ENCODE measurements at regions not wholly inside any gene's neighbourhood (a gene's known extent, or its start where the extent isn't known, plus 50 kb on each side); places are given as distances from the start of the nearest gene placed in this dataset.
"Not testable (repeated sequence)": the region's sequence is repeated elsewhere in the genome, so short reads cannot be mapped to it uniquely, and the experiment has no call there.

- peaks cover 4% of the 10 kb centered on the region for H3K27me3 Mint-ChIP-seq
- peaks cover 19% of the 10 kb centered on the region for H3K9me3 Mint-ChIP-seq
- H3K4me3 Mint-ChIP-seq = no peak overlapping the region
- H3K36me3 Mint-ChIP-seq (ENCODE audit: low read depth) = no peaks in the 10 kb centered on the region
- no peak overlapping the region for H3K27ac Mint-ChIP-seq
- H3K4me1 Mint-ChIP-seq = no peaks in the 10 kb centered on the region
- DNase-seq = no peak
- no peak for ATAC-seq
Measured at GRCh38 chr1:60809204-60809980, 273.0 kb upstream of the NFIA start.

DNA sequence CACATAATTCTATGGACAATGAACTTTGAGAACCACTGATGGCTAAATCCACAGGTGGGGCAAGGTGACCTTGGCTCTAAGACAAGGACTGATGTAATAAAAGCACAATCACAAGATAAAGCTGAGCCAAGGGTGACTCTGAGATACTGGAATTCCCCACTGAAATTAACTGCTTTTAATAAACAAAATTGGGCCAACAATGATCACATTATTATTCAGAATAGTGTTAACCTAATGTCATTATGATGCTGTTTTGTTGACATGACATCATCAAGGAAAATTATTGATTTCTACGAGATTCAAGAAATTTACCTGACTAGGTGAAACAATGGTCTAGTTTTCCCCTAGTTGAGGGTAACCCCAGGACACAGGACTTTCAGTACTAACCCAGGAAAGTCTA lies 273.7 kb upstream of the NFIA start:
- Mint-ChIP-seq H3K4me1 (no peaks in the 10 kb centered on the region), H3K9me3 (peaks cover 19% of the 10 kb centered on the region), H3K27ac (no peak overlapping the region), H3K27me3 (peaks cover 3% of the 10 kb centered on the region), H3K4me3 (no peak overlapping the region), H3K36me3 (ENCODE audit: low read depth) (no peaks in the 10 kb centered on the region)
- DNase-seq (no peak), ATAC-seq (no peak)

GRCh38 chr1:60802884-60803283 lies 279.5 kb upstream of the NFIA start:
- Mint-ChIP-seq H3K9me3 (peaks cover 19% of the 10 kb centered on the region), H3K27ac (no peak overlapping the region), H3K36me3 (ENCODE audit: low read depth) (no peaks in the 10 kb centered on the region), H3K4me1 (no peaks in the 10 kb centered on the region), H3K27me3 (no peaks in the 10 kb centered on the region), H3K4me3 (no peak overlapping the region)
- ATAC-seq (no peak), DNase-seq (no peak)

DNA sequence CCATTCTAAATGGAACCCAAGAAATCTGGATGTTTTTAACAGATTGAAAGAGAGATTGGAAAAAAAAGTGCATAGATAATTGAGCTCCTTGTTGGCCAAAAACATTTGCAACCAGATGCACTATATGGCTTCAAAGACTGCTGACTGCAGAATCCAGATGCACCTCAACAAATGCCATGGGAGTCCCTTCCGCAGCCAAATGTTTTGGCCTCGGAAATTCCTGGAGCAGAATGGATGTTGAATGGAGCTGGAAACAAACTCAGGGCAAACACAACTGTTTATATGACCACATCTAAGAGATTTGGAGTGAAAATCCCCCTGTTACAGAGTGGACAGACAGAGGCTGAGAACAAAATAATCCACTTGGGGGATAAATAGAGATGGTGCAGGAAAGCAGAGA lies 285.0 kb upstream of the NFIA start:
- no peak for DNase-seq
- H3K27me3 Mint-ChIP-seq = peaks cover 3% of the 10 kb centered on the region
- no peaks in the 10 kb centered on the region for H3K36me3 Mint-ChIP-seq (ENCODE audit: low read depth)
- H3K4me1 Mint-ChIP-seq = no peaks in the 10 kb centered on the region
- H3K4me3 Mint-ChIP-seq = no peak overlapping the region
- no peak overlapping the region for H3K27ac Mint-ChIP-seq
- H3K9me3 Mint-ChIP-seq = no peaks in the 10 kb centered on the region
- no peak for ATAC-seq

GRCh38 chr1:60791226-60791625 lies 291.1 kb upstream of the NFIA start:
- no peak for DNase-seq
- Mint-ChIP-seq H3K36me3 (ENCODE audit: low read depth) (no peaks in the 10 kb centered on the region), H3K27ac (no peak overlapping the region), H3K27me3 (no peaks in the 10 kb centered on the region), H3K4me3 (no peak overlapping the region), H3K9me3 (no peaks in the 10 kb centered on the region), H3K4me1 (no peaks in the 10 kb centered on the region)
- ATAC-seq = no peak

GRCh38 chr1:60773099-60773498 lies 309.3 kb upstream of the NFIA start:
- ATAC-seq; H3K36me3 Mint-ChIP-seq (ENCODE audit: low read depth); H3K4me3 Mint-ChIP-seq; DNase-seq; H3K27me3 Mint-ChIP-seq; H3K27ac Mint-ChIP-seq; H3K9me3 Mint-ChIP-seq; H3K4me1 Mint-ChIP-seq: not testable (repeated sequence)

DNA sequence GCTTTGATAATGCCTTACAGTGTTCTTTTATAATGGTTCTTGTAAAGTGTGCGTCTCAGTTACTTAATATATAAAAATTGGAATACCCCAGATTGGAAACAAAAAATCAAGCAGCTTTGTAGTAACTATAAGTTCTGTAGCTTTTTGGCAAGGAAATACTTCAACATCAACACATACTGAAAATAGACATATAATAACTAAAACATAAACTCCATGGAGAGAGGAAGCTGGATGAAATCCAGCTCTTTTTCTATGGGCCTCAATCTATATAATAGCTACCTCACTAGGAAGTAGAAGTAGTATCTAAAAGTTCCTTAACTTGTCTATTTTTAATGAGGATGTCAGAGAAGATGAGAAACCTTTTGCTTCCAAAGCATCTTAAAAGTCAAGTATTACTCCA lies 313.3 kb upstream of the NFIA start:
- no peak for ATAC-seq
- no peak overlapping the region for H3K4me3 Mint-ChIP-seq
- H3K4me1 Mint-ChIP-seq = no peaks in the 10 kb centered on the region
- no peaks in the 10 kb centered on the region for H3K36me3 Mint-ChIP-seq (ENCODE audit: low read depth)
- no peak overlapping the region for H3K27ac Mint-ChIP-seq
- peaks cover 12% of the 10 kb centered on the region for H3K9me3 Mint-ChIP-seq
- H3K27me3 Mint-ChIP-seq = peaks cover 4% of the 10 kb centered on the region
- no peak for DNase-seq

- no peaks in the 10 kb centered on the region for H3K36me3 Mint-ChIP-seq (ENCODE audit: low read depth)
Measured at GRCh38 chr1:60765204-60765603, 317.2 kb upstream of the NFIA start.

GRCh38 chr1:60764489-60764888 lies 317.9 kb upstream of the NFIA start:
- no peak for DNase-seq
- Mint-ChIP-seq H3K4me3 (no peak overlapping the region), H3K27me3 (peaks cover 4% of the 10 kb centered on the region), H3K27ac (no peak overlapping the region), H3K36me3 (ENCODE audit: low read depth) (no peaks in the 10 kb centered on the region), H3K4me1 (no peaks in the 10 kb centered on the region), H3K9me3 (peaks cover 4% of the 10 kb centered on the region)
- no peak for ATAC-seq

More at GRCh38 chr1:60765204-60765603, 317.2 kb upstream of the NFIA start:
- Mint-ChIP-seq H3K27me3 (peaks cover 4% of the 10 kb centered on the region), H3K4me1 (no peaks in the 10 kb centered on the region), H3K9me3 (peaks cover 4% of the 10 kb centered on the region), H3K4me3 (no peak overlapping the region), H3K27ac (no peak overlapping the region)
- DNase-seq (no peak), ATAC-seq (no peak)

GRCh38 chr1:60763741-60764140 lies 318.6 kb upstream of the NFIA start:
- DNase-seq (no peak), ATAC-seq (no peak)
- H3K9me3 Mint-ChIP-seq = peaks cover 4% of the 10 kb centered on the region
- no peak overlapping the region for H3K4me3 Mint-ChIP-seq
- peaks cover 4% of the 10 kb centered on the region for H3K27me3 Mint-ChIP-seq
- no peaks in the 10 kb centered on the region for H3K36me3 Mint-ChIP-seq (ENCODE audit: low read depth)
- no peak overlapping the region for H3K27ac Mint-ChIP-seq
- H3K4me1 Mint-ChIP-seq = no peaks in the 10 kb centered on the region

DNA sequence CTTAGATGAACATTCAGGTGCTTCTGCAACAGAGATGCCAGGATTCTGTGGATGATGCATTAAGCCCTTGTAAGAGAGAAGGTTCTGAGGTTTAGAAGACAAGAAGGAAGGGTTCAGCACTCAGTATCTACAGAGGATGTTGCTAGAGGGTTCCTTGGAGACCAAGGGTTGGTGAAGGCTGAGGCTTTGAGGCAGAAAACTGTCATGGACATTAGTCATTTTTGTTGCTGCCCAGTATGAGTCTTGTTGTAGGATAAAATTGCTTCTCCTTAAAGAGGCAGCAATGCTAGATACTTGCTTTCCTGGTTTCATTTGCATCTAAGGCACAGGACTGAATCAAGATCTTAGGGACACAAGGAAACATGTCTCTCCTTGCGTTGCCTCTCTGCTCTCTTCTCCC lies 319.4 kb upstream of the NFIA start:
- Mint-ChIP-seq H3K27me3 (peaks cover 2% of the 10 kb centered on the region), H3K4me1 (no peaks in the 10 kb centered on the region), H3K4me3 (no peak overlapping the region), H3K9me3 (peaks cover 4% of the 10 kb centered on the region), H3K36me3 (ENCODE audit: low read depth) (no peaks in the 10 kb centered on the region), H3K27ac (no peak overlapping the region)
- ATAC-seq = no peak
- no peak for DNase-seq

- Mint-ChIP-seq H3K27me3 (peaks cover 2% of the 10 kb centered on the region), H3K4me3 (no peak overlapping the region), H3K4me1 (no peaks in the 10 kb centered on the region), H3K36me3 (ENCODE audit: low read depth) (no peaks in the 10 kb centered on the region), H3K9me3 (peaks cover 4% of the 10 kb centered on the region), H3K27ac (no peak overlapping the region)
- DNase-seq = no peak
- no peak for ATAC-seq
Measured at GRCh38 chr1:60762176-60762575, 320.2 kb upstream of the NFIA start.

- Mint-ChIP-seq H3K4me1 (no peaks in the 10 kb centered on the region), H3K9me3 (no peaks in the 10 kb centered on the region), H3K27ac (no peak overlapping the region), H3K4me3 (no peak overlapping the region), H3K36me3 (ENCODE audit: low read depth) (no peaks in the 10 kb centered on the region), H3K27me3 (no peaks in the 10 kb centered on the region)
- ATAC-seq = no peak
- no peak for DNase-seq
Measured at GRCh38 chr1:60759291-60759690, 323.1 kb upstream of the NFIA start.

DNA sequence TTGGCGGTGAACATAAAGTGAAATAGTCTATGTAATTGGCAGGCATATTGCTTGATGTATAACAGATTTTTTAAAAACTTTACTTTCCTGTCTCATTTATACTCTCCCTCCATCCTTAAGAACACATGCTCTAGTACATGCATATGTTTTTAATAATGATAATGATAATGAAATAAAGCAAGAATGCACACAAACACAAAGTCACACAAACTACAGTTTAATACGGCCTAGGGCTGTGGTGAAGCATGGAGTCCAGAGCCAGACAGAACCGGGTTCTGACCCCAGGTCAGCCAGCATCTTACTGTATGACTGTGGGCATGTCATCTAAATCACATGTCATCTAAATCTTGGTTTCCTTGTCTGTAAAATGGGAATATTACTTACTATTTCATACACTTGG lies 324.9 kb upstream of the NFIA start:
- H3K27me3 Mint-ChIP-seq = no peaks in the 10 kb centered on the region
- no peak for DNase-seq
- H3K4me3 Mint-ChIP-seq = no peak overlapping the region
- H3K27ac Mint-ChIP-seq = no peak overlapping the region
- no peaks in the 10 kb centered on the region for H3K9me3 Mint-ChIP-seq
- ATAC-seq = no peak
- H3K36me3 Mint-ChIP-seq (ENCODE audit: low read depth) = no peaks in the 10 kb centered on the region
- no peaks in the 10 kb centered on the region for H3K4me1 Mint-ChIP-seq

GRCh38 chr1:60753036-60753900 lies 329.1 kb upstream of the NFIA start:
- H3K4me3 Mint-ChIP-seq = no peak overlapping the region
- no peak for DNase-seq
- ATAC-seq = no peak
- no peak overlapping the region for H3K27ac Mint-ChIP-seq
- no peaks in the 10 kb centered on the region for H3K4me1 Mint-ChIP-seq
- H3K9me3 Mint-ChIP-seq = no peaks in the 10 kb centered on the region
- no peaks in the 10 kb centered on the region for H3K27me3 Mint-ChIP-seq
- no peaks in the 10 kb centered on the region for H3K36me3 Mint-ChIP-seq (ENCODE audit: low read depth)

Measured in activated naive CD8-positive, alpha-beta T cell treated with anti-CD3 and anti-CD28 coated beads, Interleukin-2, amount 50 U/mL, for 24 hours (primary cell).